A549 (cell line): ENCODE measurements at regions not wholly inside any gene's neighbourhood (a gene's known extent, or its start where the extent isn't known, plus 50 kb on each side); places are given as distances from the start of the nearest gene placed in this dataset.

Source experiments
- BHLHE40 ChIP-seq: IDR thresholded peaks from 2 replicates; pipeline ENCODE4 v1.6.1; 2012; ENCODE audit warnings: low read depth, low read length, inconsistent platforms
- ESRRA ChIP-seq: fragments of 150-350 bp; IDR thresholded peaks from 2 replicates; pipeline ENCODE4 v1.6.1; 2014; ENCODE audit warnings: mild to moderate bottlenecking, low read length, borderline replicate concordance
- JUNB ChIP-seq: fragments of >200 bp; sonication (Bioruptor Twin); formaldehyde crosslinking; IDR thresholded peaks from 2 replicates; pipeline ENCODE4 v1.6.1; 2016
- MAFK ChIP-seq: fragments of 450-650 bp; IDR thresholded peaks from 2 replicates; pipeline ENCODE4 v1.6.1; 2014; ENCODE audit not compliant: partially characterized antibody
- MYC ChIP-seq: IDR thresholded peaks from 2 replicates; pipeline ENCODE4 v1.6.1; 2012; ENCODE audit warnings: mild to moderate bottlenecking, inconsistent platforms, low read length, improper control_type of control experiment, borderline replicate concordance
- NFE2L2 ChIP-seq: fragments of 150-350 bp; conservative IDR thresholded peaks from 2 replicates; pipeline ENCODE4 v1.6.1; 2014; ENCODE audit warnings: low read length
- POLR2A ChIP-seq: IDR thresholded peaks from 2 replicates; pipeline ENCODE4 v1.6.1; 2012; ENCODE audit warnings: mild to moderate bottlenecking, low read length
- REST ChIP-seq: fragments of 200-600 bp; sonication (generic); IDR thresholded peaks from 2 replicates; pipeline ENCODE4 v1.6.1; 2016; ENCODE audit warnings: antibody characterized with exemption, mild to moderate bottlenecking, moderate library complexity
- TF ChIP-seq, protein P1 (sequence below): fragments of >200 bp; sonication (Bioruptor Twin); formaldehyde crosslinking; IDR thresholded peaks from 3 replicates; pipeline ENCODE4 v1.5.1; 2016

GRCh38 chr13:44052780-44053184, 173.1 kb downstream of the LACC1 start:
- TF ChIP-seq ESRRA (no peak), POLR2A (no peak), REST (no peak), MAFK (no peak), BHLHE40 (no peak), NFE2L2 (no peak), MYC (no peak), JUNB (no peak)
- TF ChIP-seq, protein P1, sequence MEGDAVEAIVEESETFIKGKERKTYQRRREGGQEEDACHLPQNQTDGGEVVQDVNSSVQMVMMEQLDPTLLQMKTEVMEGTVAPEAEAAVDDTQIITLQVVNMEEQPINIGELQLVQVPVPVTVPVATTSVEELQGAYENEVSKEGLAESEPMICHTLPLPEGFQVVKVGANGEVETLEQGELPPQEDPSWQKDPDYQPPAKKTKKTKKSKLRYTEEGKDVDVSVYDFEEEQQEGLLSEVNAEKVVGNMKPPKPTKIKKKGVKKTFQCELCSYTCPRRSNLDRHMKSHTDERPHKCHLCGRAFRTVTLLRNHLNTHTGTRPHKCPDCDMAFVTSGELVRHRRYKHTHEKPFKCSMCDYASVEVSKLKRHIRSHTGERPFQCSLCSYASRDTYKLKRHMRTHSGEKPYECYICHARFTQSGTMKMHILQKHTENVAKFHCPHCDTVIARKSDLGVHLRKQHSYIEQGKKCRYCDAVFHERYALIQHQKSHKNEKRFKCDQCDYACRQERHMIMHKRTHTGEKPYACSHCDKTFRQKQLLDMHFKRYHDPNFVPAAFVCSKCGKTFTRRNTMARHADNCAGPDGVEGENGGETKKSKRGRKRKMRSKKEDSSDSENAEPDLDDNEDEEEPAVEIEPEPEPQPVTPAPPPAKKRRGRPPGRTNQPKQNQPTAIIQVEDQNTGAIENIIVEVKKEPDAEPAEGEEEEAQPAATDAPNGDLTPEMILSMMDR, result no peak
